ENCODE measurements at regions not wholly inside any gene's neighbourhood (a gene's known extent, or its start where the extent isn't known, plus 50 kb on each side); places are given as distances from the start of the nearest gene placed in this dataset.

- TF ChIP-seq CTCF (IDR thresholded peaks at IDR 0.05) (no peak), POLR2A (IDR thresholded peaks at IDR 0.05) (no peak)
Observed at GRCh38 chr5:56656846-56657726, 158.3 kb upstream of the MAP3K1 start.

Measured in right lobe of liver (tissue), 4 donors.